Neural progenitor cell (in vitro differentiated cells): ENCODE measurements at regions not wholly inside any gene's neighbourhood (a gene's known extent, or its start where the extent isn't known, plus 50 kb on each side); places are given as distances from the start of the nearest gene placed in this dataset.

Experiments
- CTCF ChIP-seq: fragments of 200-600 bp; sonication (generic); IDR thresholded peaks from 2 replicates; pipeline ENCODE4 v1.5.1; 2017; ENCODE audit warnings: antibody characterized with exemption, mild to moderate bottlenecking
- EZH2 ChIP-seq: fragments of 200-600 bp; sonication (generic); IDR thresholded peaks from 2 replicates; pipeline ENCODE4 v1.6.1; 2017; ENCODE audit warnings: antibody characterized with exemption, mild to moderate bottlenecking, moderate library complexity
- EZH2phosphoT487 ChIP-seq: fragments of 200-600 bp; sonication (generic); IDR thresholded peaks from 2 replicates; pipeline ENCODE4 v1.6.1; 2017; ENCODE audit warnings: antibody characterized with exemption

- TF ChIP-seq EZH2 (no peak), CTCF (no peak), EZH2phosphoT487 (no peak)
Measured at GRCh38 chr13:73321043-73321442, 262.2 kb downstream of the KLF5 start.
